ENCODE measurements at regions not wholly inside any gene's neighbourhood (a gene's known extent, or its start where the extent isn't known, plus 50 kb on each side); places are given as distances from the start of the nearest gene placed in this dataset.

DNA sequence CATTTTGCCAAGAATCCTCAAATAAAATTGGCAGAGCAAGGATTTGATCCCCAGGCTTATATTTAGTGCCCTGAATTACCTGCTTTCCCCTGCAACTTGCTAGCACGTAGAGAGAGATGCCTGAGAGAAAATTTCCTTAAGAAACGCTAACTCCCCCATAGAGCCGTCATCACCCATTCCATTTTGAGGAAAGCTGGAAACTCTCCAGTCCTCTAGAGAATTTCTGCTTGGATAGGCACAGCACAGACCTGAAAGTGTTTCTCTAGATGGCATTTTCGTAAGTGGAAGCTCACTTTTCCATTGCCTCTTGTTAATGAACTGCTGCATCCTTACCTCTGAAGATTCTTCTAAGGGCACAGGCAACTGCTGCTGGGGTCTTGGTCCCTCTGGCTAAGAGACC lies 277.8 kb upstream of the SIX2 start:
- no peak for TF ChIP-seq ARNTL (CRISPR knock-in tag; IDR thresholded peaks at IDR 0.05; ENCODE audit: borderline replicate concordance, low read depth)
- no peak for TF ChIP-seq ZFP3 (CRISPR knock-in tag; IDR thresholded peaks at IDR 0.05)
- TF ChIP-seq PPARA (CRISPR knock-in tag; IDR thresholded peaks at IDR 0.05; ENCODE audit: borderline replicate concordance) = no peak
- no peak for TF ChIP-seq BACH2 (CRISPR knock-in tag; IDR thresholded peaks at IDR 0.05; ENCODE audit: borderline replicate concordance)
- no peak for TF ChIP-seq ZNF565 (CRISPR knock-in tag; conservative IDR thresholded peaks at IDR 0.05; ENCODE audit: low read depth)
- TF ChIP-seq GLIS3 (CRISPR knock-in tag; IDR thresholded peaks at IDR 0.05) = no peak
- TF ChIP-seq TCF4 (CRISPR knock-in tag; IDR thresholded peaks at IDR 0.05; ENCODE audit: borderline replicate concordance) = no peak
- no peak for TF ChIP-seq ISL1 (CRISPR knock-in tag; IDR thresholded peaks at IDR 0.05)
- no peak for ATAC-seq

GRCh38 chr2:45285771-45286390 lies 276.6 kb upstream of the SIX2 start:
- TF ChIP-seq GLIS3 (CRISPR knock-in tag; IDR thresholded peaks at IDR 0.05) (no peak), ISL1 (CRISPR knock-in tag; IDR thresholded peaks at IDR 0.05) (no peak), CSDC2 (CRISPR knock-in tag; IDR thresholded peaks at IDR 0.05) (no peak), CSRNP3 (CRISPR knock-in tag; IDR thresholded peaks at IDR 0.05) (no peak), RARB (CRISPR knock-in tag; IDR thresholded peaks at IDR 0.05) (no peak)
- ATAC-seq = no peak

- TF ChIP-seq ESRRG (CRISPR knock-in tag; IDR thresholded peaks at IDR 0.05) (no peak), BACH2 (CRISPR knock-in tag; IDR thresholded peaks at IDR 0.05; ENCODE audit: borderline replicate concordance) (no peak), ZC3H10 (CRISPR knock-in tag; IDR thresholded peaks at IDR 0.05) (no peak), ISL1 (CRISPR knock-in tag; IDR thresholded peaks at IDR 0.05) (no peak), GLIS3 (CRISPR knock-in tag; IDR thresholded peaks at IDR 0.05) (no peak), PATZ1 (CRISPR knock-in tag; IDR thresholded peaks at IDR 0.05; ENCODE audit: borderline replicate concordance) (no peak), ZNF8 (CRISPR knock-in tag; IDR thresholded peaks at IDR 0.05) (no peak), OSR1 (CRISPR knock-in tag; IDR thresholded peaks at IDR 0.05) (no peak), CSDC2 (CRISPR knock-in tag; IDR thresholded peaks at IDR 0.05) (no peak), TSHZ2 (CRISPR knock-in tag; IDR thresholded peaks at IDR 0.05) (no peak), CREB5 (CRISPR knock-in tag; IDR thresholded peaks at IDR 0.05; ENCODE audit: low read depth) (no peak), PPARA (CRISPR knock-in tag; IDR thresholded peaks at IDR 0.05; ENCODE audit: borderline replicate concordance) (no peak), SNAI2 (CRISPR knock-in tag; IDR thresholded peaks at IDR 0.05) (no peak), ZNF70 (CRISPR knock-in tag; IDR thresholded peaks at IDR 0.05) (no peak), ZFP30 (CRISPR knock-in tag; IDR thresholded peaks at IDR 0.05) (no peak), RARB (CRISPR knock-in tag; IDR thresholded peaks at IDR 0.05) (no peak)
- TF ChIP-seq, protein P1, sequence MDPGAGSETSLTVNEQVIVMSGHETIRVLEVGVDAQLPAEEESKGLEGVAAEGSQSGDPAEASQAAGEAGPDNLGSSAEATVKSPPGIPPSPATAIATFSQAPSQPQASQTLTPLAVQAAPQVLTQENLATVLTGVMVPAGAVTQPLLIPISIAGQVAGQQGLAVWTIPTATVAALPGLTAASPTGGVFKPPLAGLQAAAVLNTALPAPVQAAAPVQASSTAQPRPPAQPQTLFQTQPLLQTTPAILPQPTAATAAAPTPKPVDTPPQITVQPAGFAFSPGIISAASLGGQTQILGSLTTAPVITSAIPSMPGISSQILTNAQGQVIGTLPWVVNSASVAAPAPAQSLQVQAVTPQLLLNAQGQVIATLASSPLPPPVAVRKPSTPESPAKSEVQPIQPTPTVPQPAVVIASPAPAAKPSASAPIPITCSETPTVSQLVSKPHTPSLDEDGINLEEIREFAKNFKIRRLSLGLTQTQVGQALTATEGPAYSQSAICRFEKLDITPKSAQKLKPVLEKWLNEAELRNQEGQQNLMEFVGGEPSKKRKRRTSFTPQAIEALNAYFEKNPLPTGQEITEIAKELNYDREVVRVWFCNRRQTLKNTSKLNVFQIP (CRISPR knock-in tag; IDR thresholded peaks at IDR 0.05; ENCODE audit: borderline replicate concordance, low read depth) = no peak
These were observed 276.1 kb upstream of the SIX2 start for GRCh38 chr2:45285311-45285710.

More at GRCh38 chr2:45285311-45285710, 276.1 kb upstream of the SIX2 start:
- no peak for ATAC-seq
